IMR-90 (cell line): ENCODE measurements at regions not wholly inside any gene's neighbourhood (a gene's known extent, or its start where the extent isn't known, plus 50 kb on each side); places are given as distances from the start of the nearest gene placed in this dataset.

Experiments used
- ATAC-seq: fragments of 200-7000 bp; cut with Tn5 transposase; 2 replicates; pipeline ENCODE4 v1.9.1; 2020; ENCODE audit warnings: low read depth, mild to moderate bottlenecking, moderate library complexity
- BruUV-seq: library from RNA; stranded (reverse); fragments of 400-500 nt; replicated peaks from 2 replicates; lab custom pipeline; 2021; lab: Mats Ljungman, UMichigan
- CTCF ChIA-PET: fragments of 300-600 bp; formaldehyde crosslinking; extraction: SDS; loops from one replicate; lab custom pipeline; 2021; ENCODE audit warnings: antibody characterized with exemption; lab: Yijun Ruan, JAX
- POLR2A ChIA-PET: fragments of 300-600 bp; sonication (Branson Sonifier 250); formaldehyde crosslinking; loops from one replicate; lab custom pipeline; 2022; ENCODE audit warnings: antibody characterized with exemption; ENCODE audit not compliant: unreplicated experiment; lab: Charles Lee
- DNase-seq: peaks from one replicate; pipeline ENCODE4 v3.0.0; 2013
- H2AFZ ChIP-seq: replicated peaks from 2 replicates; pipeline ENCODE3; 2013; ENCODE audit warnings: low read length, mild to moderate bottlenecking; ENCODE audit not compliant: poor library complexity
- H2AK5ac ChIP-seq: 2 replicates; pipeline ENCODE4 v1.6.1; 2013; ENCODE audit warnings: low read depth, low read length, inconsistent platforms
- H2AK9ac ChIP-seq: replicated peaks from 2 replicates; pipeline ENCODE3; 2013; ENCODE audit warnings: mild to moderate bottlenecking, low read depth, low read length, moderate library complexity; ENCODE audit not compliant: poor library complexity
- H2BK120ac ChIP-seq: 2 replicates; pipeline ENCODE4 v1.6.1; 2013; ENCODE audit warnings: low read depth, low read length, inconsistent platforms
- H2BK15ac ChIP-seq: 3 replicates; pipeline ENCODE4 v1.6.1; 2013; ENCODE audit warnings: low read depth, low read length, inconsistent platforms
- H2BK20ac ChIP-seq: 2 replicates; pipeline ENCODE4 v1.6.1; 2013; ENCODE audit warnings: low read depth, mild to moderate bottlenecking, inconsistent platforms, low read length, moderate library complexity
- H2BK5ac ChIP-seq: 2 replicates; pipeline ENCODE4 v1.6.1; 2013; ENCODE audit warnings: mild to moderate bottlenecking, low read depth, low read length, inconsistent platforms; ENCODE audit not compliant: poor library complexity, severe bottlenecking
- H3K14ac ChIP-seq: replicated peaks from 2 replicates; pipeline ENCODE4 v1.6.1; 2013; ENCODE audit warnings: low read depth, low read length, inconsistent platforms
- H3K18ac ChIP-seq: 2 replicates; pipeline ENCODE4 v1.6.1; 2013; ENCODE audit warnings: low read depth, low read length, control low read depth
- H3K23ac ChIP-seq: 2 replicates; pipeline ENCODE4 v1.6.1; 2013; ENCODE audit warnings: low read depth, low read length, inconsistent platforms
- H3K27ac ChIP-seq: 2 replicates; pipeline ENCODE4 v1.5.1; 2013; ENCODE audit warnings: mild to moderate bottlenecking, control low read depth, low read length; ENCODE audit not compliant: insufficient read depth
- H3K27me3 ChIP-seq: 2 replicates; pipeline ENCODE4 v1.6.1; 2013; ENCODE audit warnings: low read length; ENCODE audit not compliant: control insufficient read depth, insufficient read depth
- H3K36me3 ChIP-seq: 2 replicates; pipeline ENCODE4 v1.6.1; 2013; ENCODE audit warnings: low read length, mixed read lengths; ENCODE audit not compliant: control insufficient read depth, insufficient read depth
- H3K4ac ChIP-seq: 2 replicates; pipeline ENCODE4 v1.6.1; 2013; ENCODE audit warnings: low read depth, low read length, inconsistent platforms
- H3K4me1 ChIP-seq: 2 replicates; pipeline ENCODE4 v1.6.1; 2013; ENCODE audit warnings: low read length, mixed read lengths; ENCODE audit not compliant: control insufficient read depth, insufficient read depth
- H3K4me2 ChIP-seq: 2 replicates; pipeline ENCODE4 v1.6.1; 2013; ENCODE audit warnings: low read depth, mild to moderate bottlenecking, control low read depth, low read length, moderate library complexity
- H3K4me3 ChIP-seq: 2 replicates; pipeline ENCODE4 v1.5.1; 2013; ENCODE audit warnings: low read depth, mild to moderate bottlenecking, control low read depth, low read length, moderate library complexity; ENCODE audit not compliant: insufficient read depth
- H3K56ac ChIP-seq: 2 replicates; pipeline ENCODE4 v1.6.1; 2013; ENCODE audit warnings: low read length, inconsistent platforms; ENCODE audit not compliant: insufficient read depth; ENCODE audit errors: extremely low read depth
- H3K79me1 ChIP-seq, 2 experiments: 2 replicates each; pipeline ENCODE4 v1.6.1; 2013; ENCODE audit warnings: low read length in 2 of 2, inconsistent platforms in 1 of 2, low read depth in 1 of 2
- H3K9ac ChIP-seq: 2 replicates; pipeline ENCODE4 v1.6.1; 2013; ENCODE audit warnings: low read depth, low read length, control low read depth
- H3K9me1 ChIP-seq: 2 replicates; pipeline ENCODE4 v1.6.1; 2013; ENCODE audit warnings: low read length, inconsistent platforms; ENCODE audit not compliant: insufficient read depth
- H3K9me3 ChIP-seq: 2 replicates; pipeline ENCODE4 v1.6.1; 2013; ENCODE audit warnings: low read length; ENCODE audit not compliant: control insufficient read depth, insufficient read depth
- H4K20me1 ChIP-seq: 2 replicates; pipeline ENCODE4 v1.6.1; 2013; ENCODE audit warnings: low read length, inconsistent platforms; ENCODE audit not compliant: insufficient read depth
- H4K5ac ChIP-seq: 2 replicates; pipeline ENCODE4 v1.6.1; 2013; ENCODE audit warnings: mild to moderate bottlenecking, low read depth, low read length, control low read depth
- H4K8ac ChIP-seq, 2 experiments: 2 replicates each; pipeline ENCODE4 v1.6.1; 2013; ENCODE audit warnings: low read depth in 2 of 2, low read length in 2 of 2, control low read depth in 1 of 2, inconsistent platforms in 1 of 2
- H4K91ac ChIP-seq: 2 replicates; pipeline ENCODE4 v1.6.1; 2013; ENCODE audit warnings: low read depth, low read length, inconsistent platforms; ENCODE audit not compliant: insufficient read depth
- BHLHE40 ChIP-seq: fragments of 150-350 bp; IDR thresholded peaks from 2 replicates; pipeline ENCODE4 v1.6.1; 2016; ENCODE audit warnings: mild to moderate bottlenecking, low read depth, low read length
- CEBPB ChIP-seq: IDR thresholded peaks from 2 replicates; pipeline ENCODE4 v1.6.1; 2012; ENCODE audit warnings: low read depth, low read length, improper control_type of control experiment
- FOS ChIP-seq: fragments of 150-350 bp; IDR thresholded peaks from 2 replicates; pipeline ENCODE4 v1.6.1; 2016; ENCODE audit warnings: low read depth, low read length
- MAFK ChIP-seq: IDR thresholded peaks from 2 replicates; pipeline ENCODE4 v1.6.1; 2012; ENCODE audit warnings: low read depth, low read length, improper control_type of control experiment
- MAZ ChIP-seq: IDR thresholded peaks from 2 replicates; pipeline ENCODE4 v1.6.1; 2012; ENCODE audit warnings: low read depth, mild to moderate bottlenecking, low read length, improper control_type of control experiment, moderate library complexity, borderline replicate concordance
- MXI1 ChIP-seq: IDR thresholded peaks from 2 replicates; pipeline ENCODE4 v1.6.1; 2012; ENCODE audit warnings: low read depth, mild to moderate bottlenecking, low read length, moderate library complexity, borderline replicate concordance
- POLR2A ChIP-seq: IDR thresholded peaks from 2 replicates; pipeline ENCODE4 v1.6.1; 2012; ENCODE audit warnings: mild to moderate bottlenecking, low read depth, low read length
- RAD21 ChIP-seq: IDR thresholded peaks from 2 replicates; pipeline ENCODE4 v1.6.1; 2012; ENCODE audit warnings: low read length, improper control_type of control experiment
- RCOR1 ChIP-seq: IDR thresholded peaks from 2 replicates; pipeline ENCODE4 v1.6.1; 2012; ENCODE audit warnings: mild to moderate bottlenecking, low read length, improper control_type of control experiment; ENCODE audit not compliant: insufficient replicate concordance
- SMC3 ChIP-seq: fragments of 150-350 bp; IDR thresholded peaks from 2 replicates; pipeline ENCODE4 v1.6.1; 2016; ENCODE audit warnings: low read depth, mild to moderate bottlenecking, antibody characterized with exemption, low read length, moderate library complexity
- WGBS, 2 experiments: methylation state at CpG; one replicate each; pipeline versions ENCODE4 v1.1.5 to v1.1.7; 2013; ENCODE audit warnings: missing lambda C conversion rate in 2 of 2; ENCODE audit not compliant: insufficient read length in 1 of 2; ENCODE audit errors: extremely low coverage in 2 of 2; 5-methylcytosine and 5-hydroxymethylcytosine counted together
- dilution Hi-C: fragments of 300-500 bp; cut with HindIII; formaldehyde crosslinking; loops from one replicate; pipeline ENCODE4 v1.14.3; 2018; ENCODE audit warnings: low sequenced_read_pairs; ENCODE audit not compliant: unreplicated experiment
- in situ Hi-C: fragments of 300-500 bp; cut with MboI; formaldehyde crosslinking; loops from 3 replicates; pipeline ENCODE4 v1.14.3; 2019; ENCODE audit warnings: low sequenced_read_pairs, inconsistent platforms, mixed read lengths
- intact Hi-C: fragments of 100-400 bp; cut with micrococcal nuclease; formaldehyde crosslinking; loops from 2 replicates; pipeline ENCODE4 v1.10.0; 2022
- TF ChIP-seq, protein P1 (sequence below): fragments of 150-350 bp; IDR thresholded peaks from 2 replicates; pipeline ENCODE4 v1.6.1; 2017; ENCODE audit warnings: mild to moderate bottlenecking, antibody characterized with exemption, low read length, low read depth
- TF ChIP-seq, protein P2 (sequence below): conservative IDR thresholded peaks from 2 replicates; pipeline ENCODE4 v1.5.1; 2012; ENCODE audit warnings: mild to moderate bottlenecking, low read depth, low read length, improper control_type of control experiment

DNA sequence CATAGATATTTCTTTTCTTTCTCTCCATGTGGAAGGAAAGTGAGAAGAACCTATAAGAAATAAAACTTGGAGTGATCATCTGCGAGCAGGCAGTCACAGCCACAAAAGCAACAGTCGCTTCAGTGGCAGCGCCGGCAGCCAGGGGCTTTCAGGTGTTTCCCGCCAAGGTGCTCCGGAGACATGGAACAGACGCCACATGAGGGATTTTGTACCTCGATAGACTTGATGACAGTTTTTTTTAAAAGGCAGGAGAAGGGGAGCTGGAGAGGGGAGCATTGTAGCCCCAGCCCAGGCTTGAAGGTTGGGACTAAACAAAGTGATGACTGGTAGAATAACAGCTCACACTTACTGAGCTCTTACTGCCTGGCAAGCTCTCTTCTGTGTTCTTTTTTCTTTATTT lies 471.4 kb upstream of the B3GAT1 start:
- Histone ChIP-seq H3K18ac (no peak overlapping the region), H3K36me3 (no peaks in the 10 kb centered on the region), H3K27ac (no peak overlapping the region), H3K79me1 (no peaks in the 10 kb centered on the region), H2BK20ac (no peak overlapping the region), H3K14ac (no peak overlapping the region), H3K9me1 (no peaks in the 10 kb centered on the region), H3K4me3 (no peak overlapping the region), H3K27me3 (no peaks in the 10 kb centered on the region), H4K8ac (no peak overlapping the region), H2AK5ac (no peak overlapping the region), H2BK5ac (no peak overlapping the region), H2AK9ac (no peak overlapping the region), H4K91ac (no peak overlapping the region), H2BK15ac (no peak overlapping the region), H2AFZ (no peak overlapping the region), H4K5ac (no peak overlapping the region), H4K20me1 (no peaks in the 10 kb centered on the region), H3K9ac (no peak overlapping the region), H3K9me3 (peaks cover 5% of the 10 kb centered on the region), H3K4me2 (no peak overlapping the region), H3K56ac (no peak overlapping the region), H3K4me1 (no peaks in the 10 kb centered on the region), H2BK120ac (no peak overlapping the region), H3K4ac (no peak overlapping the region), H3K23ac (no peak overlapping the region)
- DNase-seq (no peak), ATAC-seq (no peak)
- intact Hi-C loops (no loop called here), in situ Hi-C loops (no loop called here), dilution Hi-C loops (no loop called here)
- POLR2A ChIA-PET: no interaction called here
- WGBS, 2 experiments: no CpG with 5 or more reads among the region's 8 CpGs
- no TSS peak for BruUV-seq
- CTCF ChIA-PET: no interaction called here
- TF ChIP-seq MXI1 (no peak), CEBPB (no peak), RAD21 (no peak), POLR2A (no peak), RCOR1 (no peak), FOS (no peak), MAZ (no peak), SMC3 (no peak), MAFK (no peak), BHLHE40 (no peak)
- TF ChIP-seq, protein P1, sequence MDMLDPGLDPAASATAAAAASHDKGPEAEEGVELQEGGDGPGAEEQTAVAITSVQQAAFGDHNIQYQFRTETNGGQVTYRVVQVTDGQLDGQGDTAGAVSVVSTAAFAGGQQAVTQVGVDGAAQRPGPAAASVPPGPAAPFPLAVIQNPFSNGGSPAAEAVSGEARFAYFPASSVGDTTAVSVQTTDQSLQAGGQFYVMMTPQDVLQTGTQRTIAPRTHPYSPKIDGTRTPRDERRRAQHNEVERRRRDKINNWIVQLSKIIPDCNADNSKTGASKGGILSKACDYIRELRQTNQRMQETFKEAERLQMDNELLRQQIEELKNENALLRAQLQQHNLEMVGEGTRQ: no peak
- TF ChIP-seq, protein P2, sequence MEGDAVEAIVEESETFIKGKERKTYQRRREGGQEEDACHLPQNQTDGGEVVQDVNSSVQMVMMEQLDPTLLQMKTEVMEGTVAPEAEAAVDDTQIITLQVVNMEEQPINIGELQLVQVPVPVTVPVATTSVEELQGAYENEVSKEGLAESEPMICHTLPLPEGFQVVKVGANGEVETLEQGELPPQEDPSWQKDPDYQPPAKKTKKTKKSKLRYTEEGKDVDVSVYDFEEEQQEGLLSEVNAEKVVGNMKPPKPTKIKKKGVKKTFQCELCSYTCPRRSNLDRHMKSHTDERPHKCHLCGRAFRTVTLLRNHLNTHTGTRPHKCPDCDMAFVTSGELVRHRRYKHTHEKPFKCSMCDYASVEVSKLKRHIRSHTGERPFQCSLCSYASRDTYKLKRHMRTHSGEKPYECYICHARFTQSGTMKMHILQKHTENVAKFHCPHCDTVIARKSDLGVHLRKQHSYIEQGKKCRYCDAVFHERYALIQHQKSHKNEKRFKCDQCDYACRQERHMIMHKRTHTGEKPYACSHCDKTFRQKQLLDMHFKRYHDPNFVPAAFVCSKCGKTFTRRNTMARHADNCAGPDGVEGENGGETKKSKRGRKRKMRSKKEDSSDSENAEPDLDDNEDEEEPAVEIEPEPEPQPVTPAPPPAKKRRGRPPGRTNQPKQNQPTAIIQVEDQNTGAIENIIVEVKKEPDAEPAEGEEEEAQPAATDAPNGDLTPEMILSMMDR: no peak
